ENCODE measurements at regions not wholly inside any gene's neighbourhood (a gene's known extent, or its start where the extent isn't known, plus 50 kb on each side); places are given as distances from the start of the nearest gene placed in this dataset.

GRCh38 chr9:108639091-108639490 is 216.7 kb downstream of the ACTL7B start:
- TF ChIP-seq EP300 (IDR thresholded peaks at IDR 0.05) (no peak), CTCF (IDR thresholded peaks at IDR 0.05) (no peak), POLR2A (IDR thresholded peaks at IDR 0.05) (no peak), POLR2AphosphoS5 (IDR thresholded peaks at IDR 0.05) (no peak)
